ENCODE measurements at regions not wholly inside any gene's neighbourhood (a gene's known extent, or its start where the extent isn't known, plus 50 kb on each side); places are given as distances from the start of the nearest gene placed in this dataset.

- DNase-seq = no peak
Observed at GRCh38 chr10:85152496-85152895, 824.1 kb downstream of the CCSER2 start.

GRCh38 chr10:85152911-85153310, 824.5 kb downstream of the CCSER2 start:
- no peak for DNase-seq

- no peak for DNase-seq
Observed at GRCh38 chr10:85157206-85157605, 828.8 kb downstream of the CCSER2 start.

- no peak for DNase-seq
Observed at GRCh38 chr10:85168243-85168642, 839.9 kb downstream of the CCSER2 start.

- no peak for DNase-seq
Observed at GRCh38 chr10:85170026-85170425, 841.6 kb downstream of the CCSER2 start.

- no peak for DNase-seq
Observed at GRCh38 chr10:85175635-85176034, 847.2 kb downstream of the CCSER2 start.

GRCh38 chr10:85177767-85178166, 849.4 kb downstream of the CCSER2 start:
- no peak for DNase-seq

GRCh38 chr10:85187047-85187446, 858.7 kb downstream of the CCSER2 start:
- DNase-seq = no peak

GRCh38 chr10:85188770-85189484, 860.5 kb downstream of the CCSER2 start:
- DNase-seq = no peak

GRCh38 chr10:85193796-85194195, 865.4 kb downstream of the CCSER2 start:
- no peak for DNase-seq

- DNase-seq = no peak
Observed at GRCh38 chr10:85194706-85195105, 866.3 kb downstream of the CCSER2 start.

- no peak for DNase-seq
Observed at GRCh38 chr10:85195596-85195995, 867.2 kb downstream of the CCSER2 start.

- DNase-seq = no peak
Observed at GRCh38 chr10:85204814-85205213, 876.4 kb downstream of the CCSER2 start.

GRCh38 chr10:85212526-85212925, 884.1 kb downstream of the CCSER2 start:
- no peak for DNase-seq

- DNase-seq = no peak
Observed at GRCh38 chr10:85213493-85213892, 885.1 kb downstream of the CCSER2 start.

GRCh38 chr10:85222300-85222699, 893.9 kb downstream of the CCSER2 start:
- no peak for DNase-seq

- no peak for DNase-seq
Observed at GRCh38 chr10:85224366-85224940, 896.1 kb downstream of the CCSER2 start.

GRCh38 chr10:85225311-85225710, 896.9 kb downstream of the CCSER2 start:
- DNase-seq = no peak

GRCh38 chr10:85226596-85226995, 898.2 kb downstream of the CCSER2 start:
- no peak for DNase-seq

GRCh38 chr10:85228726-85229125, 900.3 kb downstream of the CCSER2 start:
- DNase-seq = no peak

GRCh38 chr10:85231534-85232270, 903.3 kb downstream of the CCSER2 start:
- no peak for DNase-seq

GRCh38 chr10:85235258-85235657, 906.9 kb downstream of the CCSER2 start:
- no peak for DNase-seq

- no peak for DNase-seq
Observed at GRCh38 chr10:85238676-85239075, 910.3 kb downstream of the CCSER2 start.

GRCh38 chr10:85250304-85250703, 921.9 kb downstream of the CCSER2 start:
- DNase-seq = no peak

All from CD4-positive, alpha-beta T cell treated with Interleukin-1 beta for 1 hour (primary cell).